Hematopoietic multipotent progenitor cell (in vitro differentiated cells): ENCODE measurements at regions not wholly inside any gene's neighbourhood (a gene's known extent, or its start where the extent isn't known, plus 50 kb on each side); places are given as distances from the start of the nearest gene placed in this dataset.

Source experiments
- DNase-seq, 3 donors: peaks; one replicate each; pipeline ENCODE4 v3.0.0-alpha.2; 2011 to 2015; ENCODE audit warnings: low read depth in 2 of 3, low spot score in 2 of 3

- no peak for DNase-seq
Measured at GRCh38 chr3:18051306-18051705, 308.9 kb upstream of the TBC1D5 start.

GRCh38 chr3:18049096-18049495, 306.7 kb upstream of the TBC1D5 start:
- no peak for DNase-seq

- DNase-seq, result no peak
Measured at GRCh38 chr3:18047052-18047451, 304.6 kb upstream of the TBC1D5 start.

GRCh38 chr3:18046131-18046915, 303.9 kb upstream of the TBC1D5 start:
- DNase-seq, result peak in 1 of 3 donors; percentile 9

- no peak for DNase-seq
Measured at GRCh38 chr3:18044971-18045880, 302.8 kb upstream of the TBC1D5 start.

- no peak for DNase-seq
Measured at GRCh38 chr3:18044191-18044590, 301.8 kb upstream of the TBC1D5 start.

GRCh38 chr3:18036450-18036815, 294.0 kb upstream of the TBC1D5 start:
- DNase-seq, result no peak

GRCh38 chr3:18035641-18036449, 293.4 kb upstream of the TBC1D5 start:
- DNase-seq, result no peak

- DNase-seq, result no peak
Measured at GRCh38 chr3:18033581-18034108, 291.2 kb upstream of the TBC1D5 start.

- DNase-seq, result no peak
Measured at GRCh38 chr3:18030371-18030870, 288.0 kb upstream of the TBC1D5 start.

- no peak for DNase-seq
Measured at GRCh38 chr3:18027161-18027939, 284.9 kb upstream of the TBC1D5 start.

- no peak for DNase-seq
Measured at GRCh38 chr3:18024715-18025114, 282.3 kb upstream of the TBC1D5 start.

- no peak for DNase-seq
Measured at GRCh38 chr3:18019161-18019495, 276.7 kb upstream of the TBC1D5 start.

- no peak for DNase-seq
Measured at GRCh38 chr3:18018491-18019160, 276.2 kb upstream of the TBC1D5 start.

- DNase-seq, result no peak
Measured at GRCh38 chr3:18016366-18016765, 273.9 kb upstream of the TBC1D5 start.

- no peak for DNase-seq
Measured at GRCh38 chr3:18012933-18013332, 270.5 kb upstream of the TBC1D5 start.

- peak in 2 of 3 donors; percentile 8 to 57 for DNase-seq
Measured at GRCh38 chr3:18012436-18012835, 270.0 kb upstream of the TBC1D5 start.

GRCh38 chr3:18011387-18011786, 269.0 kb upstream of the TBC1D5 start:
- no peak for DNase-seq

- DNase-seq, result no peak
Measured at GRCh38 chr3:18010001-18010400, 267.6 kb upstream of the TBC1D5 start.
